CD14-positive monocyte (primary cell): ENCODE measurements at regions not wholly inside any gene's neighbourhood (a gene's known extent, or its start where the extent isn't known, plus 50 kb on each side); places are given as distances from the start of the nearest gene placed in this dataset.

ENCODE experiments used
- DNase-seq, 3 donors: peaks; one replicate each; pipeline ENCODE4 v3.0.0-alpha.2; 2011 to 2022
- H2AFZ ChIP-seq: 2 replicates; pipeline ENCODE4 v1.6.0; 2012; ENCODE audit warnings: mild to moderate bottlenecking, low read depth, low read length, inconsistent platforms; ENCODE audit not compliant: insufficient read depth, poor library complexity, severe bottlenecking
- H3K27ac ChIP-seq, 2 donors: 1 replicate in 1 of 2; 2 replicates in 1 of 2; pipeline ENCODE4 v1.5.1; 2012 to 2013; ENCODE audit warnings: low read length in 2 of 2, control low read depth in 1 of 2, inconsistent platforms in 1 of 2, low read depth in 1 of 2, mild to moderate bottlenecking in 1 of 2
- H3K27me3 ChIP-seq, 2 donors: one replicate each; pipeline versions ENCODE4 v1.6.0 to v1.6.1; 2011 to 2013; ENCODE audit warnings: low read length in 2 of 2; ENCODE audit not compliant: control insufficient read depth in 2 of 2, insufficient read depth in 2 of 2
- H3K36me3 ChIP-seq, 2 donors: replicated peaks in 1 of 2; 1 replicate in 1 of 2; 2 replicates in 1 of 2; pipeline versions ENCODE4 v1.5.1 to v1.6.1; 2012 to 2013; ENCODE audit warnings: low read length in 2 of 2, control low read depth in 1 of 2, inconsistent platforms in 1 of 2, mild to moderate bottlenecking in 1 of 2; ENCODE audit not compliant: insufficient read depth in 2 of 2, control insufficient read depth in 1 of 2
- H3K4me1 ChIP-seq, 2 donors: 1 replicate in 1 of 2; 2 replicates in 1 of 2; pipeline versions ENCODE4 v1.5.1 to v1.6.1; 2012 to 2013; ENCODE audit warnings: low read length in 2 of 2, control low read depth in 1 of 2, inconsistent platforms in 1 of 2, mild to moderate bottlenecking in 1 of 2, moderate library complexity in 1 of 2; ENCODE audit not compliant: insufficient read depth in 2 of 2, control insufficient read depth in 1 of 2
- H3K4me2 ChIP-seq: replicated peaks from 2 replicates; pipeline ENCODE3; 2012; ENCODE audit warnings: low read length, moderate library complexity, mild to moderate bottlenecking; ENCODE audit not compliant: poor library complexity, severe bottlenecking; ENCODE audit errors: extremely low read depth
- H3K4me3 ChIP-seq, 3 experiments: fragments of 200-600 bp in 1 of 3; sonication (generic) in 1 of 3; replicated peaks in 1 of 3; 1 replicate in 2 of 3; 2 replicates in 1 of 3; pipeline ENCODE4 v1.5.1; 2011 to 2013; ENCODE audit warnings: low read length in 3 of 3, mild to moderate bottlenecking in 3 of 3, control low read depth in 2 of 3, low read depth in 2 of 3, inconsistent platforms in 1 of 3, moderate library complexity in 1 of 3
- H3K79me2 ChIP-seq: 2 replicates; pipeline ENCODE4 v1.6.0; 2012; ENCODE audit warnings: mild to moderate bottlenecking, control low read depth, inconsistent platforms, low read length, moderate library complexity; ENCODE audit not compliant: insufficient read depth
- H3K9ac ChIP-seq: 2 replicates; pipeline ENCODE4 v1.6.0; 2017; ENCODE audit warnings: low read length, mild to moderate bottlenecking; ENCODE audit not compliant: insufficient read depth, poor library complexity, severe bottlenecking
- H3K9me3 ChIP-seq, 2 donors: replicated peaks in 1 of 2; 1 replicate in 1 of 2; 2 replicates in 1 of 2; pipeline versions ENCODE4 v1.5.1 to v1.6.1; 2012 to 2013; ENCODE audit warnings: low read length in 2 of 2, control low read depth in 1 of 2; ENCODE audit not compliant: control insufficient read depth in 1 of 2, insufficient read depth in 1 of 2
- H4K20me1 ChIP-seq: 2 replicates; pipeline ENCODE4 v1.6.0; 2012; ENCODE audit warnings: mild to moderate bottlenecking, low read length, control low read depth, moderate library complexity; ENCODE audit not compliant: insufficient read depth
- H3K27ac Mint-ChIP-seq, 7 donors: one replicate each; pipeline ENCODE4 v1.8.0; 2020; ENCODE audit warnings: mild to moderate bottlenecking in 7 of 7, mixed read lengths in 7 of 7, moderate library complexity in 6 of 7, inconsistent platforms in 2 of 7
- H3K27me3 Mint-ChIP-seq, 3 donors: one replicate each; pipeline ENCODE4 v1.8.0; 2021 to 2022; ENCODE audit warnings: low read depth in 3 of 3, mild to moderate bottlenecking in 3 of 3, mixed read lengths in 3 of 3, moderate library complexity in 3 of 3, inconsistent platforms in 1 of 3
- H3K36me3 Mint-ChIP-seq, 2 donors: one replicate each; pipeline ENCODE4 v1.8.0; 2020; ENCODE audit warnings: mixed read lengths in 2 of 2, inconsistent platforms in 1 of 2, mild to moderate bottlenecking in 1 of 2
- H3K4me1 Mint-ChIP-seq: one replicate; pipeline ENCODE4 v1.8.0; 2020; ENCODE audit warnings: mild to moderate bottlenecking, mixed read lengths
- H3K4me3 Mint-ChIP-seq, 2 donors: one replicate each; pipeline ENCODE4 v1.8.0; 2020; ENCODE audit warnings: mild to moderate bottlenecking in 2 of 2, mixed read lengths in 2 of 2, moderate library complexity in 1 of 2
- H3K9me3 Mint-ChIP-seq, 7 donors: one replicate each; pipeline ENCODE4 v1.8.0; 2020 to 2022; ENCODE audit warnings: mixed read lengths in 7 of 7, mild to moderate bottlenecking in 6 of 7, moderate library complexity in 6 of 7, inconsistent platforms in 2 of 7
- CTCF ChIP-seq: fragments of 200-600 bp; IDR thresholded peaks from one replicate; pipeline ENCODE4 v1.8.0; 2022; ENCODE audit warnings: antibody characterized with exemption, mild to moderate bottlenecking
- WGBS: methylation state at CpG from one replicate; pipeline ENCODE4 v1.1.5; 2013; ENCODE audit warnings: missing lambda C conversion rate; ENCODE audit not compliant: insufficient coverage; 5-methylcytosine and 5-hydroxymethylcytosine counted together
- intact Hi-C, 2 donors: fragments of 100-400 bp; cut with micrococcal nuclease; formaldehyde crosslinking; loops; one replicate each; pipeline versions ENCODE4 v1.15.0 to v1.15.1; 2023

GRCh38 chr3:193757457-193757856, 164.4 kb downstream of the OPA1 start:
- peaks cover 16 to 31% (median 24%) of the 10 kb centered on the region in 7 donors for H3K9me3 Mint-ChIP-seq

GRCh38 chr3:193761969-193762368, 169.0 kb downstream of the OPA1 start:
- no peak overlapping the region for H3K27ac Mint-ChIP-seq
- peaks cover 3 to 6% of the 10 kb centered on the region in 2 donors for H3K9me3 ChIP-seq

More at GRCh38 chr3:193757457-193757856, 164.4 kb downstream of the OPA1 start:
- Histone ChIP-seq H3K9me3 (peaks cover 8 to 11% of the 10 kb centered on the region in 2 donors), H3K4me2 (no peak overlapping the region), H3K9ac (no peak overlapping the region), H3K79me2 (no peaks in the 10 kb centered on the region), H3K27me3 (no peaks in the 10 kb centered on the region), H2AFZ (no peak overlapping the region), H3K27ac (no peak overlapping the region), H3K4me3 (no peak overlapping the region), H3K4me1 (no peaks in the 10 kb centered on the region), H3K36me3 (no peaks in the 10 kb centered on the region), H4K20me1 (no peaks in the 10 kb centered on the region)
- no peaks in the 10 kb centered on the region for H3K36me3 Mint-ChIP-seq
- H3K27ac Mint-ChIP-seq: no peak overlapping the region
- H3K4me1 Mint-ChIP-seq: no peaks in the 10 kb centered on the region
- intact Hi-C loops: no loop called here
- DNase-seq: no peak
- H3K4me3 Mint-ChIP-seq: no peak overlapping the region
- no CpG with 5 or more reads among the region's 2 CpGs for WGBS
- peaks cover 2% of the 10 kb centered on the region in 3 donors for H3K27me3 Mint-ChIP-seq
- no peak for TF ChIP-seq CTCF

More at GRCh38 chr3:193761969-193762368, 169.0 kb downstream of the OPA1 start:
- H3K9me3 Mint-ChIP-seq: peaks cover 5 to 18% (median 10%) of the 10 kb centered on the region in 7 donors
- intact Hi-C loops: no loop called here
- H3K36me3 Mint-ChIP-seq: no peaks in the 10 kb centered on the region
- TF ChIP-seq CTCF: no peak
- no peak overlapping the region for H3K4me3 ChIP-seq
- no peaks in the 10 kb centered on the region for H3K79me2 ChIP-seq
- no peaks in the 10 kb centered on the region for H3K36me3 ChIP-seq
- no peaks in the 10 kb centered on the region for H4K20me1 ChIP-seq
- H3K4me3 Mint-ChIP-seq: no peak overlapping the region
- no peak overlapping the region for H3K27ac ChIP-seq
- H3K9ac ChIP-seq: no peak overlapping the region
- WGBS: no CpG with 5 or more reads among the region's 5 CpGs
- H3K4me2 ChIP-seq: no peak overlapping the region
- H3K27me3 Mint-ChIP-seq: peaks cover 2 to 6% (median 4%) of the 10 kb centered on the region in 3 donors
- H3K4me1 ChIP-seq: no peaks in the 10 kb centered on the region
- H2AFZ ChIP-seq: no peak overlapping the region
- H3K27me3 ChIP-seq: no peaks in the 10 kb centered on the region
- DNase-seq: no peak
- no peaks in the 10 kb centered on the region for H3K4me1 Mint-ChIP-seq
